Nephron progenitor cell (in vitro differentiated cells): ENCODE measurements at regions not wholly inside any gene's neighbourhood (a gene's known extent, or its start where the extent isn't known, plus 50 kb on each side); places are given as distances from the start of the nearest gene placed in this dataset.
"Not testable (repeated sequence)": the region's sequence is repeated elsewhere in the genome, so short reads cannot be mapped to it uniquely, and the experiment has no call there.

Experiments
- DNase-seq: peaks from one replicate; pipeline ENCODE4 v3.0.0; 2021
- H3K27ac Mint-ChIP-seq: 2 replicates; pipeline ENCODE4 v1.8.0; 2021; ENCODE audit warnings: mild to moderate bottlenecking, moderate library complexity, mixed read lengths
- H3K27me3 Mint-ChIP-seq: 2 replicates; pipeline ENCODE4 v1.8.0; 2021; ENCODE audit warnings: mild to moderate bottlenecking, low read depth, mixed read lengths; ENCODE audit not compliant: poor library complexity
- H3K36me3 Mint-ChIP-seq: 2 replicates; pipeline ENCODE4 v1.8.0; 2021; ENCODE audit warnings: low read depth, mixed read lengths
- H3K4me1 Mint-ChIP-seq: 2 replicates; pipeline ENCODE4 v1.8.0; 2021; ENCODE audit warnings: mixed read lengths
- H3K4me3 Mint-ChIP-seq: 2 replicates; pipeline ENCODE4 v1.8.0; 2021; ENCODE audit warnings: mild to moderate bottlenecking, moderate library complexity, mixed read lengths
- H3K9me3 Mint-ChIP-seq: 2 replicates; pipeline ENCODE4 v1.8.0; 2021; ENCODE audit warnings: mild to moderate bottlenecking, moderate library complexity, mixed read lengths
- TF ChIP-seq, protein P1 (sequence below): fragments of 200-600 bp; sonication (generic); IDR thresholded peaks from 2 replicates; pipeline ENCODE4 v1.5.0; 2021; ENCODE audit warnings: antibody characterized with exemption

- H3K27ac Mint-ChIP-seq: no peak overlapping the region
- peaks cover 17% of the 10 kb centered on the region for H3K27me3 Mint-ChIP-seq
- H3K4me3 Mint-ChIP-seq: no peak overlapping the region
- H3K4me1 Mint-ChIP-seq: peaks cover 5% of the 10 kb centered on the region
- peaks cover 68% of the 10 kb centered on the region for H3K9me3 Mint-ChIP-seq
- peaks cover 30% of the 10 kb centered on the region for H3K36me3 Mint-ChIP-seq
- TF ChIP-seq, protein P1, sequence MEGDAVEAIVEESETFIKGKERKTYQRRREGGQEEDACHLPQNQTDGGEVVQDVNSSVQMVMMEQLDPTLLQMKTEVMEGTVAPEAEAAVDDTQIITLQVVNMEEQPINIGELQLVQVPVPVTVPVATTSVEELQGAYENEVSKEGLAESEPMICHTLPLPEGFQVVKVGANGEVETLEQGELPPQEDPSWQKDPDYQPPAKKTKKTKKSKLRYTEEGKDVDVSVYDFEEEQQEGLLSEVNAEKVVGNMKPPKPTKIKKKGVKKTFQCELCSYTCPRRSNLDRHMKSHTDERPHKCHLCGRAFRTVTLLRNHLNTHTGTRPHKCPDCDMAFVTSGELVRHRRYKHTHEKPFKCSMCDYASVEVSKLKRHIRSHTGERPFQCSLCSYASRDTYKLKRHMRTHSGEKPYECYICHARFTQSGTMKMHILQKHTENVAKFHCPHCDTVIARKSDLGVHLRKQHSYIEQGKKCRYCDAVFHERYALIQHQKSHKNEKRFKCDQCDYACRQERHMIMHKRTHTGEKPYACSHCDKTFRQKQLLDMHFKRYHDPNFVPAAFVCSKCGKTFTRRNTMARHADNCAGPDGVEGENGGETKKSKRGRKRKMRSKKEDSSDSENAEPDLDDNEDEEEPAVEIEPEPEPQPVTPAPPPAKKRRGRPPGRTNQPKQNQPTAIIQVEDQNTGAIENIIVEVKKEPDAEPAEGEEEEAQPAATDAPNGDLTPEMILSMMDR: no peak
- DNase-seq: no peak
Observed at GRCh38 chr12:124140944-124141486, 153.9 kb upstream of the RFLNA start.

DNA sequence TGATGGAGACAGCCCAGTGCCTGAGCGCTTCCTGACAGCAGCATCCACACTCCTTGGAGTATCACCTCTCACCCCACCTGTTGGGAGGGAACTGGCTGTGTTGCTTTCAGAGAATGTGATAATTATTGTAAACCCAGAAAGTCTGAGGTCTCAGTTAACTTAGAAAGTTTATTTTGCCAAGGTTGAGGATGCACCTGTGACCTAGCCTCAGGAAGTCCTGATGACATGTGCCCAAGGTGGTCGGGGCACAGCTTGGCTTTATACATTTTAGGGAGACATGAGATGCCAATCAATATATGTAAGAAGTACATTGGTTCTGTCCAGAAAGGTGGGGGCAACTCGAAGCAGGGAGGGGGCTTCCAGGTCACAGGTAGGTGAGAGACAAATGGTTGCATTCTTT is 153.3 kb upstream of the RFLNA start:
- not testable (repeated sequence) for H3K27ac Mint-ChIP-seq, DNase-seq, H3K4me1 Mint-ChIP-seq, H3K4me3 Mint-ChIP-seq
- Mint-ChIP-seq H3K9me3 (peaks cover 66% of the 10 kb centered on the region), H3K36me3 (peaks cover 29% of the 10 kb centered on the region), H3K27me3 (peaks cover 17% of the 10 kb centered on the region)

DNA sequence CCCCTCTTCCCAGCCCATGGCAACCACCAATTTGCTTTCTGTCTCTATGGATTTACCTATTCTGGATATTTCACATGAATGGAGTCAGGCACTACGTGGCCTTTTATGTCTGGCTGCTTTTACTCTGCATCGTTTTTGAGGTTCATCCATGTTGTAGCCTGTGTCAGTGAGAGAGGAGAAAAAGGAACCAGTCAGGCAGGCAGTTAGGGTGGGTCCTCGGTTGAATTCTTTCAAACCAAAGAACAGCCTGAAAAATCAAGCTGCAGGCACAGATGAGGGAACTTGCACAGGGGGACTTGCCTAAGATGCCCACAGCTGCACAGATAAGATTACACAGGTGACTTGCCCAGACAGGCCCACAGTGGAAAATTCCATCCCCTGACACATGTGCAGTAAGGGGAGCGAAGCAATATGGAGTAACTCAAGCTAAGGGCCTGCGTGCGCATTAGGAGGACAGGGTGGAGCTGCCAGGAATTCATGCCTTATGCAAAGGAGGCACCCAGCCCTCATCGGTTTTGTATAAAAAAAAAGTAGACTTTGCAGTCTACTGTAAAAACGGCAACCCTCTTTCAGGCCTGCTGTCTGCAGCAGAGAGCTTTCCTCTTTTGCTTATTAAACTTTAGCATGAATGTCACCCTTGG is 152.4 kb upstream of the RFLNA start:
- H3K9me3 Mint-ChIP-seq: peaks cover 59% of the 10 kb centered on the region
- H3K27me3 Mint-ChIP-seq: peaks cover 17% of the 10 kb centered on the region
- H3K36me3 Mint-ChIP-seq: peaks cover 24% of the 10 kb centered on the region
- no peak overlapping the region for H3K4me3 Mint-ChIP-seq
- H3K4me1 Mint-ChIP-seq: peaks cover 11% of the 10 kb centered on the region
- no peak for DNase-seq
- H3K27ac Mint-ChIP-seq: no peak overlapping the region
- TF ChIP-seq, protein P1: no peak

GRCh38 chr12:124143726-124144125 is 151.2 kb upstream of the RFLNA start:
- no peak overlapping the region for H3K27ac Mint-ChIP-seq
- peaks cover 51% of the 10 kb centered on the region for H3K9me3 Mint-ChIP-seq
- H3K4me3 Mint-ChIP-seq: no peak overlapping the region
- DNase-seq: no peak
- H3K36me3 Mint-ChIP-seq: peaks cover 19% of the 10 kb centered on the region
- peaks cover 21% of the 10 kb centered on the region for H3K4me1 Mint-ChIP-seq
- peaks cover 17% of the 10 kb centered on the region for H3K27me3 Mint-ChIP-seq
- TF ChIP-seq, protein P1: no peak

- no peak for DNase-seq
- peaks cover 27% of the 10 kb centered on the region for H3K4me1 Mint-ChIP-seq
- H3K36me3 Mint-ChIP-seq: peaks cover 19% of the 10 kb centered on the region
- H3K4me3 Mint-ChIP-seq: no peak overlapping the region
- TF ChIP-seq, protein P1: no peak
- H3K27ac Mint-ChIP-seq: no peak overlapping the region
- peaks cover 52% of the 10 kb centered on the region for H3K9me3 Mint-ChIP-seq
- H3K27me3 Mint-ChIP-seq: peaks cover 18% of the 10 kb centered on the region
Observed at GRCh38 chr12:124144531-124145194, 150.2 kb upstream of the RFLNA start.

DNA sequence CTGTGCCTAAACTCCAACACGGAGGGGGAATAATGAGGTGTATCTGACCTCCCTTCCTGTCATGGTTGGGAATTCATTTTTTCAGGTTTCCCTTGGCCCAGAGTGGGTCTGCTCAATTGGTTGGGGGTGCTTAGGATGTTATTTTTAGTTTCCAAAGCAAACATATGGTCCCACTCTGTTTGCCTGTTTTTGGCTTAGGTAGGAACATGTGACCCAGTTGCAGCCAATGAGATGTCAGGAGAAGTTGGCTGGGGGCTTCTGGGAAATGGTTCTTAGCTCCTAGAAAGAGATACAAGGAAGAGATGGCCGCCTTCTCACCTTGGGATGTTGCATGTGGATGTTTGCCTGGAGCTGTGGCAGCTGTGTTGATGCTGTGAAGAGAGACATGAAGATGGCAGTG is 147.9 kb upstream of the RFLNA start:
- H3K9me3 Mint-ChIP-seq: peaks cover 53% of the 10 kb centered on the region
- DNase-seq: no peak
- H3K36me3 Mint-ChIP-seq: peaks cover 31% of the 10 kb centered on the region
- no peak overlapping the region for H3K4me3 Mint-ChIP-seq
- peaks cover 38% of the 10 kb centered on the region for H3K4me1 Mint-ChIP-seq
- TF ChIP-seq, protein P1: no peak
- peaks cover 12% of the 10 kb centered on the region for H3K27me3 Mint-ChIP-seq
- no peak overlapping the region for H3K27ac Mint-ChIP-seq
